K562 (cell line): ENCODE measurements at regions not wholly inside any gene's neighbourhood (a gene's known extent, or its start where the extent isn't known, plus 50 kb on each side); places are given as distances from the start of the nearest gene placed in this dataset.

Source experiments
- ATAC-seq: fragments of 200-7000 bp; cut with Tn5 transposase; 3 replicates; pipeline ENCODE4 v1.9.1; 2020; ENCODE audit warnings: moderate library complexity
- BruUV-seq: library from RNA; stranded (reverse); fragments of 400-500 nt; replicated peaks from 2 replicates; lab custom pipeline; 2021; lab: Mats Ljungman, UMichigan
- CTCF ChIA-PET: fragments of 300-600 bp; formaldehyde crosslinking; extraction: SDS; loops from one replicate; lab custom pipeline; 2021; ENCODE audit warnings: low intra/inter-chr PET ratio; lab: Yijun Ruan, JAX
- POLR2A ChIA-PET: fragments of 300-600, 350-650 bp; sonication (Branson Sonifier 250); formaldehyde crosslinking; extraction: SDS; loops from one replicate; lab custom pipeline; 2021; ENCODE audit warnings: antibody characterized with exemption, inconsistent platforms; lab: Yijun Ruan, JAX
- DNase-seq, 4 experiments: peaks; one replicate each; pipeline versions ENCODE4 v3.0.0 to v3.0.0-alpha.2; 2011 to 2018; ENCODE audit warnings: low spot score in 3 of 4, mixed read lengths in 3 of 4; ENCODE audit errors: extremely low read depth in 1 of 4
- FAIRE-seq: peaks from 2 replicates; lab custom pipeline; 2011; peaks lifted over from hg19 to GRCh38; lab: Jason Lieb, UNC
- H2AFZ ChIP-seq: 2 replicates; pipeline ENCODE4 v1.6.0; 2011; ENCODE audit warnings: low read depth, low read length, control low read depth, inconsistent platforms
- H3K27ac ChIP-seq: fragments of 200-600 bp; 3 replicates; pipeline ENCODE4 v1.8.0; 2011; ENCODE audit warnings: low read depth, mild to moderate bottlenecking, control low read depth, inconsistent platforms, low read length, moderate library complexity, mixed read lengths; ENCODE audit errors: extremely low read depth
- H3K27me3 ChIP-seq, 2 experiments: fragments of 300-600 bp in 1 of 2; 2 replicates in 1 of 2; 3 replicates in 1 of 2; pipeline versions ENCODE4 v1.6.0 to v1.8.0; 2011; ENCODE audit warnings: inconsistent platforms in 2 of 2, low read length in 2 of 2, mild to moderate bottlenecking in 1 of 2, mixed read lengths in 1 of 2, moderate library complexity in 1 of 2; ENCODE audit not compliant: control insufficient read depth in 2 of 2, insufficient read depth in 2 of 2
- H3K36me3 ChIP-seq: fragments of 300-600 bp; 3 replicates; pipeline ENCODE4 v1.8.0; 2011; ENCODE audit warnings: mild to moderate bottlenecking, low read length, inconsistent platforms; ENCODE audit not compliant: control insufficient read depth, insufficient read depth
- H3K4me1 ChIP-seq, 2 experiments: fragments of 200-600 bp in 1 of 2; replicated peaks in 1 of 2; 2 replicates in 1 of 2; 3 replicates in 1 of 2; pipeline versions ENCODE4 v1.5.1 to v1.8.0; 2011; ENCODE audit warnings: inconsistent platforms in 2 of 2, low read length in 2 of 2, mild to moderate bottlenecking in 1 of 2, mixed read lengths in 1 of 2, moderate library complexity in 1 of 2; ENCODE audit not compliant: control insufficient read depth in 2 of 2, insufficient read depth in 2 of 2
- H3K4me2 ChIP-seq: 2 replicates; pipeline ENCODE4 v1.6.1; 2011; ENCODE audit warnings: low read length, control low read depth, inconsistent platforms, mixed read lengths; ENCODE audit not compliant: insufficient read depth
- H3K4me3 ChIP-seq: fragments of 200-600 bp; sonication (generic), shearing (Covaris generic); 2 replicates; pipeline ENCODE4 v1.5.1; 2016; ENCODE audit warnings: control low read depth, inconsistent platforms
- H3K79me2 ChIP-seq: fragments of 200-600 bp; 3 replicates; pipeline ENCODE4 v1.8.0; 2011; ENCODE audit warnings: low read length, inconsistent platforms; ENCODE audit not compliant: control insufficient read depth, insufficient read depth
- H3K9ac ChIP-seq, 2 experiments: 2 replicates each; pipeline versions ENCODE4 v1.6.0 to v1.6.1; 2011; ENCODE audit warnings: low read depth in 2 of 2, low read length in 2 of 2, control low read depth in 1 of 2, inconsistent platforms in 1 of 2, mild to moderate bottlenecking in 1 of 2, mixed read lengths in 1 of 2; ENCODE audit not compliant: insufficient read depth in 1 of 2
- H3K9me1 ChIP-seq: one replicate; pipeline ENCODE4 v1.6.0; 2011; ENCODE audit warnings: inconsistent platforms, mild to moderate bottlenecking, low read length, moderate library complexity; ENCODE audit not compliant: control insufficient read depth, insufficient read depth
- H3K9me3 ChIP-seq: replicated peaks from 2 replicates; pipeline ENCODE4 v1.5.1; 2011; ENCODE audit warnings: low read depth, low read length, inconsistent platforms; ENCODE audit not compliant: control insufficient read depth, insufficient read depth
- H4K20me1 ChIP-seq: replicated peaks from 2 replicates; pipeline ENCODE4 v1.6.1; 2011; ENCODE audit warnings: low read length, inconsistent platforms, mixed read lengths; ENCODE audit not compliant: control insufficient read depth, insufficient read depth
- AFF4 ChIP-seq: sonication (generic); formaldehyde crosslinking; IDR thresholded peaks from 2 replicates; pipeline ENCODE4 v1.8.0; 2023; ENCODE audit warnings: mild to moderate bottlenecking, missing genetic modification reagents
- BRD4 ChIP-seq: fragments of 200-600 bp; sonication (generic); IDR thresholded peaks from 2 replicates; pipeline ENCODE4 v1.6.1; 2017; ENCODE audit warnings: inconsistent platforms
- CC2D1A ChIP-seq: fragments of 450-650 bp; IDR thresholded peaks from 2 replicates; pipeline ENCODE4 v1.6.1; 2017; ENCODE audit warnings: mild to moderate bottlenecking
- DACH1 ChIP-seq: fragments of 450-650 bp; IDR thresholded peaks from 2 replicates; pipeline ENCODE4 v1.6.1; 2018; ENCODE audit not compliant: partially characterized antibody
- EHMT2 ChIP-seq: fragments of 450-650 bp; IDR thresholded peaks from 2 replicates; pipeline ENCODE4 v1.6.1; 2018; ENCODE audit warnings: antibody characterized with exemption
- ELK3 ChIP-seq: fragments of 450-650 bp; formaldehyde crosslinking; IDR thresholded peaks from 2 replicates; pipeline ENCODE4 v1.4.0; 2020; ENCODE audit warnings: mild to moderate bottlenecking
- EP300 ChIP-seq: IDR thresholded peaks from 2 replicates; pipeline ENCODE4 v1.6.1; 2012; ENCODE audit warnings: low read length, improper control_type of control experiment
- HMG20A ChIP-seq: fragments of 450-650 bp; formaldehyde crosslinking; conservative IDR thresholded peaks from 2 replicates; pipeline ENCODE4 v1.4.0; 2020; ENCODE audit warnings: mild to moderate bottlenecking, mixed read lengths
- KLF16 ChIP-seq: IDR thresholded peaks from 2 replicates; pipeline ENCODE4 v1.6.1; 2016; ENCODE audit warnings: antibody characterized with exemption
- MEF2D ChIP-seq: conservative IDR thresholded peaks from 2 replicates; pipeline ENCODE4 v1.6.1; 2016; ENCODE audit warnings: low read depth, missing genetic modification characterization, missing compliant biosample characterization
- MYC ChIP-seq, 2 experiments: fragments of 250-450 bp in 1 of 2; sonication (Bioruptor Pico) in 1 of 2; IDR thresholded peaks; 2 replicates each; pipeline versions ENCODE4 v1.5.1 to v1.6.1; 2012 to 2021; ENCODE audit warnings: low read depth in 2 of 2, borderline replicate concordance in 1 of 2, improper control_type of control experiment in 1 of 2, low read length in 1 of 2, mild to moderate bottlenecking in 1 of 2, moderate library complexity in 1 of 2
- RBBP5 ChIP-seq: fragments of 200-600 bp; sonication (generic); IDR thresholded peaks from 2 replicates; pipeline ENCODE4 v1.6.1; 2012; ENCODE audit warnings: borderline replicate concordance, mild to moderate bottlenecking, low read length, control low read depth, inconsistent platforms; ENCODE audit not compliant: insufficient read depth, poor library complexity, severe bottlenecking
- SMAD1 ChIP-seq: fragments of 150-350 bp; IDR thresholded peaks from 2 replicates; pipeline ENCODE4 v1.6.1; 2014; ENCODE audit warnings: low read length, low read depth; ENCODE audit not compliant: partially characterized antibody
- SP2 ChIP-seq: IDR thresholded peaks from 2 replicates; pipeline ENCODE4 v1.6.1; 2011; ENCODE audit warnings: mild to moderate bottlenecking, low read depth, low read length, moderate library complexity; ENCODE audit not compliant: poor library complexity, severe bottlenecking; ENCODE audit errors: extremely low read depth
- TOE1 ChIP-seq, 2 experiments: fragments of 450-650 bp in 1 of 2; sonication (generic) in 1 of 2; formaldehyde crosslinking in 1 of 2; IDR thresholded peaks; 2 replicates each; pipeline versions ENCODE4 v1.7.1 to v1.8.0; 2016 to 2022; ENCODE audit warnings: borderline replicate concordance in 2 of 2, mild to moderate bottlenecking in 2 of 2, antibody characterized with exemption in 1 of 2, inconsistent platforms in 1 of 2, low read depth in 1 of 2, missing genetic modification reagents in 1 of 2, moderate library complexity in 1 of 2
- ZNF324 ChIP-seq: fragments of 250-450 bp; sonication (Bioruptor Pico); IDR thresholded peaks from 2 replicates; pipeline ENCODE4 v1.4.0; 2020; ENCODE audit warnings: mild to moderate bottlenecking
- ZNF79 ChIP-seq: fragments of 250-450 bp; sonication (Bioruptor Pico); IDR thresholded peaks from 2 replicates; pipeline ENCODE4 v1.4.0; 2020; ENCODE audit warnings: low read depth, mild to moderate bottlenecking, moderate library complexity
- WGBS: fragments of 100-300 bp; shearing (Covaris generic); methylation state at CpG from one replicate; pipeline ENCODE4 v1.1.6; 2016; ENCODE audit warnings: low coverage, mixed read lengths; ENCODE audit not compliant: insufficient coverage; ENCODE audit errors: missing lambda C conversion rate; 5-methylcytosine and 5-hydroxymethylcytosine counted together
- in situ Hi-C: fragments of 300-500 bp; cut with MboI; formaldehyde crosslinking; loops from 4 replicates; pipeline ENCODE4 v1.15.0; 2018; ENCODE audit warnings: inconsistent platforms, mixed read lengths
- intact Hi-C: fragments of 100-400 bp; cut with micrococcal nuclease; formaldehyde crosslinking; loops from 2 replicates; pipeline ENCODE4 v1.14.2; 2022

GRCh38 chr2:103138123-103138901 is 376.5 kb downstream of the TMEM182 start:
- Histone ChIP-seq H2AFZ (no peak overlapping the region), H3K9ac (no peak overlapping the region), H3K4me2 (no peak overlapping the region), H3K4me1 (no peaks in the 10 kb centered on the region), H3K9me3 (no peaks in the 10 kb centered on the region), H4K20me1 (no peaks in the 10 kb centered on the region), H3K36me3 (no peaks in the 10 kb centered on the region), H3K4me3 (no peak overlapping the region), H3K27me3 (no peaks in the 10 kb centered on the region), H3K9me1 (no peaks in the 10 kb centered on the region), H3K27ac (no peak overlapping the region), H3K79me2 (no peaks in the 10 kb centered on the region)
- intact Hi-C loops = no loop called here
- POLR2A ChIA-PET = no interaction called here
- no peak for DNase-seq
- ATAC-seq = no peak
- WGBS = 7% methylated on average over 5 of the region's 5 CpGs
- CTCF ChIA-PET = no interaction called here
- no peak for FAIRE-seq
- in situ Hi-C loops = no loop called here
- BruUV-seq = no TSS peak
- TF ChIP-seq MEF2D (no peak), DACH1 (no peak), SMAD1 (no peak), ZNF324 (CRISPR knock-in tag) (no peak), SP2 (no peak), EP300 (no peak), HMG20A (CRISPR knock-in tag) (no peak), TOE1 (IDR thresholded peaks at IDR 0.05; ENCODE audit: borderline replicate concordance) (no peak), TOE1 (CRISPR knock-in tag; IDR thresholded peaks at IDR 0.05; ENCODE audit: borderline replicate concordance, low read depth) (no peak), RBBP5 (no peak), MYC (IDR thresholded peaks at IDR 0.05; ENCODE audit: low read depth, low read length) (no peak), MYC (CRISPR knock-in tag; IDR thresholded peaks at IDR 0.05; ENCODE audit: borderline replicate concordance, low read depth) (no peak), KLF16 (no peak), AFF4 (CRISPR knock-in tag) (no peak), ZNF79 (CRISPR knock-in tag) (no peak), EHMT2 (no peak), ELK3 (CRISPR knock-in tag) (no peak), BRD4 (no peak), CC2D1A (no peak)
